Muscle layer of duodenum (tissue), 2 donors: ENCODE measurements at regions not wholly inside any gene's neighbourhood (a gene's known extent, or its start where the extent isn't known, plus 50 kb on each side); places are given as distances from the start of the nearest gene placed in this dataset.

Experiments
- H3K27ac ChIP-seq: one replicate; pipeline ENCODE4 v1.7.0; 2013; ENCODE audit warnings: mild to moderate bottlenecking, low read length
- H3K27me3 ChIP-seq: one replicate; pipeline ENCODE4 v1.7.0; 2013; ENCODE audit warnings: low read depth, mild to moderate bottlenecking, control low read depth, low read length
- H3K36me3 ChIP-seq, 2 donors: one replicate each; pipeline ENCODE4 v1.7.0; 2013; ENCODE audit warnings: low read length in 2 of 2, control low read depth in 1 of 2, mild to moderate bottlenecking in 1 of 2; ENCODE audit not compliant: insufficient read depth in 2 of 2, control insufficient read depth in 1 of 2
- H3K4me1 ChIP-seq, 2 donors: one replicate each; pipeline ENCODE4 v1.7.0; 2013; ENCODE audit warnings: low read length in 2 of 2, mild to moderate bottlenecking in 2 of 2, control low read depth in 1 of 2, moderate library complexity in 1 of 2; ENCODE audit not compliant: insufficient read depth in 2 of 2, control insufficient read depth in 1 of 2
- H3K4me3 ChIP-seq, 2 donors: one replicate each; pipeline ENCODE4 v1.7.0; 2013; ENCODE audit warnings: low read length in 2 of 2, low read depth in 1 of 2, mild to moderate bottlenecking in 1 of 2
- H3K9me3 ChIP-seq, 2 donors: one replicate each; pipeline ENCODE4 v1.7.0; 2013; ENCODE audit warnings: low read length in 2 of 2, control low read depth in 1 of 2, mild to moderate bottlenecking in 1 of 2; ENCODE audit not compliant: control insufficient read depth in 1 of 2
- donor health status: healthy.

- no peaks in the 10 kb centered on the region for H3K27me3 ChIP-seq
- no peaks in the 10 kb centered on the region for H3K9me3 ChIP-seq
- no peak overlapping the region for H3K4me3 ChIP-seq
- H3K27ac ChIP-seq = no peak overlapping the region
- H3K4me1 ChIP-seq = peaks cover 0 to 3% of the 10 kb centered on the region in 2 donors
- no peaks in the 10 kb centered on the region for H3K36me3 ChIP-seq
These were observed 138.9 kb upstream of the COL8A1 start for GRCh38 chr3:99499235-99500158.

- Histone ChIP-seq H3K4me3 (no peak overlapping the region), H3K27ac (no peak overlapping the region)
These were observed 139.7 kb upstream of the COL8A1 start for GRCh38 chr3:99498550-99499234.

GRCh38 chr3:99487894-99488293 lies 150.5 kb upstream of the COL8A1 start:
- Histone ChIP-seq H3K36me3 (no peaks in the 10 kb centered on the region), H3K27me3 (no peaks in the 10 kb centered on the region), H3K27ac (no peak overlapping the region), H3K4me3 (no peak overlapping the region), H3K4me1 (no peaks in the 10 kb centered on the region), H3K9me3 (peaks cover 0 to 11% of the 10 kb centered on the region in 2 donors)

More at GRCh38 chr3:99498550-99499234, 139.7 kb upstream of the COL8A1 start:
- Histone ChIP-seq H3K27me3 (no peaks in the 10 kb centered on the region), H3K4me1 (no peaks in the 10 kb centered on the region), H3K36me3 (no peaks in the 10 kb centered on the region), H3K9me3 (no peaks in the 10 kb centered on the region)

- H3K4me3 ChIP-seq = no peak overlapping the region
- H3K9me3 ChIP-seq = peaks cover 0 to 11% of the 10 kb centered on the region in 2 donors
- no peaks in the 10 kb centered on the region for H3K36me3 ChIP-seq
- H3K4me1 ChIP-seq = no peaks in the 10 kb centered on the region
- H3K27me3 ChIP-seq = no peaks in the 10 kb centered on the region
- H3K27ac ChIP-seq = no peak overlapping the region
These were observed 153.1 kb upstream of the COL8A1 start for GRCh38 chr3:99485286-99485685.

GRCh38 chr3:99484871-99485270 lies 153.5 kb upstream of the COL8A1 start:
- no peak overlapping the region for H3K4me3 ChIP-seq
- no peaks in the 10 kb centered on the region for H3K36me3 ChIP-seq
- H3K27me3 ChIP-seq = no peaks in the 10 kb centered on the region
- H3K9me3 ChIP-seq = peaks cover 0 to 11% of the 10 kb centered on the region in 2 donors
- no peaks in the 10 kb centered on the region for H3K4me1 ChIP-seq
- H3K27ac ChIP-seq = no peak overlapping the region

- no peaks in the 10 kb centered on the region for H3K36me3 ChIP-seq
- H3K9me3 ChIP-seq = peaks cover 0 to 7% of the 10 kb centered on the region in 2 donors
- H3K4me1 ChIP-seq = no peaks in the 10 kb centered on the region
- H3K4me3 ChIP-seq = no peak overlapping the region
- H3K27me3 ChIP-seq = no peaks in the 10 kb centered on the region
- no peak overlapping the region for H3K27ac ChIP-seq
These were observed 154.6 kb upstream of the COL8A1 start for GRCh38 chr3:99483841-99484240.

- H3K27me3 ChIP-seq = no peaks in the 10 kb centered on the region
These were observed 156.2 kb upstream of the COL8A1 start for GRCh38 chr3:99482191-99482590.

GRCh38 chr3:99481561-99481960 lies 156.8 kb upstream of the COL8A1 start:
- H3K27ac ChIP-seq = no peak overlapping the region
- H3K4me3 ChIP-seq = no peak overlapping the region
- no peaks in the 10 kb centered on the region for H3K9me3 ChIP-seq
- no peaks in the 10 kb centered on the region for H3K4me1 ChIP-seq
- no peaks in the 10 kb centered on the region for H3K27me3 ChIP-seq
- H3K36me3 ChIP-seq = no peaks in the 10 kb centered on the region

More at GRCh38 chr3:99482191-99482590, 156.2 kb upstream of the COL8A1 start:
- Histone ChIP-seq H3K9me3 (no peaks in the 10 kb centered on the region), H3K4me1 (no peaks in the 10 kb centered on the region), H3K4me3 (no peak overlapping the region), H3K27ac (no peak overlapping the region), H3K36me3 (no peaks in the 10 kb centered on the region)

GRCh38 chr3:99479768-99480167 lies 158.6 kb upstream of the COL8A1 start:
- H3K27me3 ChIP-seq = no peaks in the 10 kb centered on the region
- no peaks in the 10 kb centered on the region for H3K36me3 ChIP-seq

GRCh38 chr3:99477650-99478049 lies 160.7 kb upstream of the COL8A1 start:
- H3K4me1 ChIP-seq = no peaks in the 10 kb centered on the region
- no peaks in the 10 kb centered on the region for H3K36me3 ChIP-seq
- H3K27ac ChIP-seq = no peak overlapping the region
- no peak overlapping the region for H3K4me3 ChIP-seq
- no peaks in the 10 kb centered on the region for H3K9me3 ChIP-seq
- no peaks in the 10 kb centered on the region for H3K27me3 ChIP-seq

More at GRCh38 chr3:99479768-99480167, 158.6 kb upstream of the COL8A1 start:
- Histone ChIP-seq H3K4me3 (no peak overlapping the region), H3K9me3 (no peaks in the 10 kb centered on the region), H3K27ac (no peak overlapping the region), H3K4me1 (no peaks in the 10 kb centered on the region)

- H3K4me3 ChIP-seq = no peak overlapping the region
- H3K9me3 ChIP-seq = no peaks in the 10 kb centered on the region
- H3K4me1 ChIP-seq = no peaks in the 10 kb centered on the region
- no peaks in the 10 kb centered on the region for H3K36me3 ChIP-seq
- no peak overlapping the region for H3K27ac ChIP-seq
- H3K27me3 ChIP-seq = no peaks in the 10 kb centered on the region
These were observed 163.2 kb upstream of the COL8A1 start for GRCh38 chr3:99475229-99475628.
